ENCODE measurements at regions not wholly inside any gene's neighbourhood (a gene's known extent, or its start where the extent isn't known, plus 50 kb on each side); places are given as distances from the start of the nearest gene placed in this dataset.

DNA sequence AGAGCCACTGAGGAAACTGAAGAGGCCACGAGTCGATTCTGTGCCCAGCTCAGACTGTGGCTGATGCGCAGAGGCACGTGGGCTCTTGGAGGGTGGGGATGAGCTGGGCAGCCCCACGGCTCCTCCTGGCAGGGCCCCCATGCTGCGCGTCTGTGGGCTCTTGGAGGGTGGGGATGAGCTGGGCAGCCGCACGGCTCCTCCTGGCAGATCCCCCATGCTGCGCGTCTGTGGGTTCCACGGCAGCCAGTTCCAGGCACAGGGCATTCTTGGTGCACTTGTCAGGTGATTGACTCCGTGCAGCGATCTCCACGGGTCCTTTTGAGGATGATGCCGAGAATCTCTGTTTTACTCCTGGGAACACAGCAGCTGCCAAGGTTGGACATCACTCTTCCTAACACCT, 138.1 kb upstream of the ZNF236 start:
- DNase-seq (ENCODE audit: low read depth), result no peak

GRCh38 chr18:76679945-76680344, 142.4 kb upstream of the ZNF236 start:
- no peak for DNase-seq (ENCODE audit: low read depth)

DNA sequence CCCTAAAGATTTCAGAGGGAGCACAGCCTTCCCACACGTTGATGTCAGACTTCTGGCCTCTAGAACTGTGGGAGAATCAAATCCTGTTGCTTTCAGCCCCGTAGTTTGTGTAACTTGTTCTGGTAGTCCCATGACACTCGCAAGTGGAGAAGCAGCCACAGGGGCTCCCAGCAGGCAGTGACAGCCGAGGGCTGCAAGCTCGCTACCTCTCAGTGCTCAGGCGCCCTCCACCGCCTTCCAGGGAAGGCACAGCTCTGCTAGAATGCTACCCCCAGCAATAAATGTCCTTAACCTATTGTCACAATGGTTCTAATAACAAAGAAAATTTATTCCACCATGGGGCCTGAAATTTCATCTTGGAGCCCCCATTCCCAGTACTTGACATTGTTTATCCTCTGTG, 143.1 kb upstream of the ZNF236 start:
- no peak for DNase-seq (ENCODE audit: low read depth)

DNA sequence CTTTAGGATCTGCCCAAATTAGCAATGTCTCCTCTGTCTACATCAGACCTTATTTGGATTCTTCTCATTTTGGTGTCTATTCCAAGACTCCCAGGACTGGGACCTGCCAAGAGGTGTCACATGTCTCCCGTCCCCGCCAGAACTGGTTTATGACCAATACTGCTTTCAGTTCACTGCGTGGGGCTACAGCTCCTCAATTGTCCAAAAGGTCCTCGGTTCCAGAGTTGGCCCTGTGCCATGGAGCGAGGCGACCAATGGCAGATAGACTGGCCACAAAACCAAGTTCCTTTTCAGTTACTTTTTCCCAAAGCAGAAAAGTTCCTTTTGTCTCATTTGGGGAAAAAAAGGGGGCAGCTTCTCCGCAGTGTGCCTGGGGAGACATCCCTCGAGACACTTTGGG, 144.1 kb upstream of the ZNF236 start:
- no peak for DNase-seq (ENCODE audit: low read depth)

DNA sequence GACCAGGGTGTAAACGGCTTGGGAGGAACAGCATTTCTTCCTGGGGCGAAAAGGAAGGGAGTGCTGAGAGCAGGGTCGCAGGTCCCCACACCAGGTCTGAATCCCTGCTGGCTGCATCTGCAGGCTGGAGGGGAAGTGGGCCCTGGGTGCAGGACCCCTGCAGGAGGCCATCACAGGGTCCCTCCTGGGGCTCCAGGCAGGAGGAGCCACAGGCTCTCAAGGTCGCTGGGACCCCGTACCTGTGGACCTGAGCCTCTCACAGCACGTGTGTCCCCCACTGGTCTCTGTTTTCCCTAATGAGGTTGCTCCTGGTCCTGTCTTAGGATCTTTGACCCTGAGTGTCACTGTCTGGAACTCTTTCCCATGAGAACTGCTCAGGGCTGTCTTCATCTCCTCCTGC, 147.8 kb upstream of the ZNF236 start:
- DNase-seq (ENCODE audit: low read depth), result no peak

DNA sequence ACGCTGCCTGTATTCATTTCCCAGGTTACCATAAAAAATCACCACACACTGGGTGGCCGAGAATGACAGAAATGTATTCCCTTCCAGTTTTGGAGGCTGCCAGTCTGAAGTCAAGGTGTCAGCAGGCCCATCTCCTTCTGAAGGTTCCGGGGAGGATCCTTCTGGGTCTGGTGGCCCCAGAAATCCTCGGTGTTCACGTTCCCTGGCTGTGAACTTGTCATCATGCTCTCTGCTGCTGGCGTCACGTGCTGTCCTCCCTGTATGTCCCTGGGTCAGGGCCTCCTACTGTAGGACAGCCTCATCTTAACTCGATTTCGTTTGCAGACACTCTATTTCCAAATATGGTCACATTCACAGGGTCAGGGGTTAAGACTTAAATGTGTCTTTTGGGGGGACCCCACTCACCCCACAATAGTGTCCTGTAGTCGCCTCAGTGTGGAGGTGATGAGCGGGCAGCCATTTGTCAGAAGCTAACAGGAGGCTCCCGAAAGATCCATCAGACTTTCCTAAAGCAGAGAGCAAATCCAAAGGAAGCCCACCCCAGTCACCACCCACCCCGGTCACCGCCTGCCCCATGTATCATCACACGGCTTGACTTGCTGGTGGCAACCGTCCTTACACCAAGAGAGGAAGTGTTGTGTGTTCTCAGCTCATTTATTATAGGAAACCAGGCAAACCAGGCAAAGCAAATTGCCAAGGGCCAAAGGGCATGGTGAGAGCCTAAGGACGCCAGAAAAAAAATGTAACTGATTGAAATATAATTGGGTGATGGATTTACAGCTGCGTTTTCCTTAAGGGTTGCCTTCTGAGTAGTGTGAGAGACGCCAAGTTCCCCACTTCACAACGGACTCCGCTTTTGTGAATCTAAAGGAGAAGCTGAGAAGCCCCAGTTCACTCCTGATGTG, 148.8 kb upstream of the ZNF236 start:
- no peak for DNase-seq (ENCODE audit: low read depth)

GRCh38 chr18:76672627-76673026, 149.7 kb upstream of the ZNF236 start:
- DNase-seq (ENCODE audit: low read depth), result no peak

DNA sequence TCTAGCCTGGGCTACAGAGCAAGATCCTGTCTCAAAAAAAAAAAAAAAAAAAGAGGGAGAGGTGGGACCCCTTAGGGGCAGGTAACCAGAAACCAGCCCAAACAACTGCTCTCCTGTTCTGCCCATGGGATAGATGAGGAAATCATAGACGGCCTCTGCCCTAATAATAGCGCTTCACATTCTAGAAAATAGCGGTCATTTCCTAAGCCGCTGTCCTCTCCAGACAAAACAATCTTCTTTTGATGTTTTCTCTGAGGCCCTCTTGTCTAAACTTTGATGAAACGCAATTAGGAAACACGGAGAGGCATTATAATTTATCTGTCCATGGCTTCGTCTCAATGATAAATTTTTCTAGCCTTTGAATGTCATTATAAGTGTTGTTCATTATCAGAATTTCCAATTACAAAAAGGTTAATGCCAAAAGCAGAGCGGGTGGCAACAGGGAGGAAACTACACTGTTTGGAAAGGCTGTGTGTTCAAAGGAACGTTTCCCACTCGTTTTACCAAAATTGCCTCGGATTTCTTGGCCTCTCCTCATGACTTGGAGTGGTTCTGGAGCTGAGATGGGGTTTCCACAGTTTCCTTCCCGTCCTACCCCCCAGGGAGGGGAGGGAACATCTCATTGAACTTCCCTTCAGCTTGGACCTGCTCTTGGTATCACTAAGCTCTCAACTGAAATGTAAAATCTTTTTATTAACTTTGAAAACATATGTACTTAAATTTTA, 151.6 kb upstream of the ZNF236 start:
- DNase-seq (ENCODE audit: low read depth), result no peak

DNA sequence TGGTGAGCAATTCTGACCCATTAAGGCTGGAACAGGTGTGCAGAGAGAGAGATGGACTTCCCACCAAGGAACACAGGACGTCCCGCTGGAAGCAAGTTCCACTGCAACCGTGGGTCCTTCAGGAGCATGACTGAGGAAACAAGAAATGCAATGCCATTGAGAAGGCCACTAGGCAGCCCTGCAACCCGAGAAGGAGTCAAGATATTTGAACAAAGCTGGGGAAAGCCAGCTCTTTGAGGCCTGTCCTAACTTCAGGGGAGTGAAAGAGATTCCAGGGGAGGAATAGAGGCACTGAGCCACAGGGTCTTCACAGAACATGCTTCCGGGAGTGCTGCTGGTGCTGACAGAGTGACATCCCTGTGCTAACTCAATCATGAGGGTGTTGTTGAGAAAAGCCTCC, 153.8 kb upstream of the ZNF236 start:
- DNase-seq (ENCODE audit: low read depth), result no peak

DNA sequence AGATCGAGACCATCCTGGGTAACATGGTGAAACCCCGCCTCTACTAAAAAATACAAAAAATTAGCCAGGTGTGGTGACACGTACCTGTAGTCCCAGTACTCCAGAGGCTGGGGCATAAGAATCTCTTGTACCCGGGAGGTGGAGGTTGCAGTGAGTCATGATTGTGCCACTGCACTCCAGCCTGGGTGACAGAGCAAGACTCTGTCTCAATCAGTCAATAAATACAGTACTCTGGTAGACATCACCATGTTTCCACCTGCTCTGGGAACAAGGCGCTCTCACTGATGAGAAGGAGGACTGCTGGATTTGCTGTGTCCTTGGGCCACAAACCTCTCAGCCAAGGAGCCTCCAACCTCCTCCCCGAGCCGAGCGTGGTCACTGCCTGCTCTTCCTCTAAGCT, 154.2 kb upstream of the ZNF236 start:
- no peak for DNase-seq (ENCODE audit: low read depth)

DNA sequence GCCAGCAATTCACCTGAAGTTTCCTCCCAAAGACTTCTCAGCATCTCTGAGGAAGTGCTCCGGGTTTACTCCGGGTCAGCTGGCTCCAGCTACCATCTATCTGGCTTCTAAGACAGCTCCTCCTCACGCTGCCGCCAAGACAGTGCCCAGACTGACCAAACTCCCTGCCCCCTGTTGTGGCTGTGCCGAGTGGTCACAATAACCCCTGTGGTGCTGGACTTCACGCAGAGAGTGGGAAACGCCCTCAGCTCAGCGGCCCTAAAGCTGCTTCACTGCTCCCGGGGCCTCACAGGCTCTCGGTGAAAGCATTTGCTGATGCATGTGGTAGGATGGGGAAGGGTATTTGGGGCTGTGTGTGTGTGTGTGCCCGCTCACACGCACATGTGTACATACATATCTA, 154.8 kb upstream of the ZNF236 start:
- no peak for DNase-seq (ENCODE audit: low read depth)

GRCh38 chr18:76662626-76663025, 159.7 kb upstream of the ZNF236 start:
- no peak for DNase-seq (ENCODE audit: low read depth)

- no peak for DNase-seq (ENCODE audit: low read depth)
Observed at GRCh38 chr18:76660571-76661192, 161.7 kb upstream of the ZNF236 start.

- DNase-seq (ENCODE audit: low read depth), result no peak
Observed at GRCh38 chr18:76658627-76659026, 163.6 kb upstream of the ZNF516 start.

DNA sequence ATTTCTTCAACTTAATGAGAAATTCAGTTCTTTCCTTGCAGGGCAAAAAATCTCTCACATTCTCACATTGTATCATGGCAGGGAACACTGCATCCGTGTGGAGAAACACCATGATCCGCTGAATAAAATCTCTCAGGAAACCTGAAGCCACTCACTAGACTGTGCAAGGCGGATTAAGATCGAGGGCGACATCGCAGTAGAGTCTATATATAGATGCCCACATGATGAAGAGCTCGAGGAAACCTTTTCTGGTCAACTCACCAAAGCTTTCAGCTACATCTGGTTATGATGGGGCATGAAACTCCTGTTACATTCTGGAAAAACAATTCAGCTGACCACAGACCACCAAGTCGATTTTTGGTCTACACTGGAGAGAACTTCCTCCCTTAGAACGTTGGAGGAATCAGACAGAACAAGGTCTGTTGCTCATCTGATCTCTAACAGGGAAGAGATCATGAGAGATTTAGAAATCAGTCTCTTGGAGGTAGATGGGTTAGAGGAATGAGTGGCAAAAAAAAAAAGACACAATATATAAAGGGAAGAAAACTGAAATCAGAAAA, 162.9 kb upstream of the ZNF516 start:
- no peak for DNase-seq (ENCODE audit: low read depth)

DNA sequence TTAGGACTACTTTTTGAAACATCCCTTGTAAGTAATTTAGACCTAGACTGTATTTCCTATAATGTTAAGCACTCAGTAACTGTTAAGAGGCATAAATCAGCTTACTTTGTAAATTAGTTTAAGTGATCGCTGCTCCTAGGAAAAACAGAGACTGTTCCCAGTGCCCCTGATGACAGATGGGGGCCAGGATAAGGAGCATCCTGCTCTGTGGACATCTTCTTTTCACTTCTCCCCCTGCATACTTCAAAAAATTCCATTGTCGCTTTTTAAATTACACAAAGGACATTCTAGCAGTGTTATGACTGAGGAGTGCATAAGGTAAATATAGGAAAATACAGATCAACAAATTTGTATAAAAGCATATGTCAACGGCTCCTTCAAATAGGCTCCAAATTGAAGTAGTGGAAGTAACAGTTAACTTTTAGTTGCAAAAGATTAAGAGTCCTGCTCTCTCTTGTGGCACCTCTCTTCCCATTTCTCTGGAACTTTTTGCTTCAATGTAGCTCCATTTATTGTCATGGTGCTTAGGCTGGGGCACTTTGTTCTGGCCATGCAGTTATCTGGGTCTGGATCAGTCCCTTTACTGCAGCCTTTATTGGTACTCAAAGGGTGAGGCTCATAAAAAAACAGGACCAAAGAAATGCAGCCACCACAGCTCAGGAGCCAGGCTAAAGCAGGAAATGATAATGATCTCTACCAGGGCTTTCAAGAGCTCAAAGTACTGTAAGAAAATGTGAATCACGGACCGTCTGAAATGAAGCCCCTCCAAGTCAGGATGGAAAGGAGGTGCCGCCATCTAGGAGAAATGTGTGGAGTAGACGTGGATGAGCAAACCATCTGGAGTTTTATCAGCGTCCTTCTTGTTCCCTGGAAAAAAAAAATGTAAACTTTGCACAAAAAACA, 162.1 kb upstream of the ZNF516 start:
- DNase-seq (ENCODE audit: low read depth), result no peak

- DNase-seq (ENCODE audit: low read depth), result no peak
Observed at GRCh38 chr18:76654577-76654976, 159.5 kb upstream of the ZNF516 start.

GRCh38 chr18:76647322-76647721, 152.3 kb upstream of the ZNF516 start:
- no peak for DNase-seq (ENCODE audit: low read depth)

DNA sequence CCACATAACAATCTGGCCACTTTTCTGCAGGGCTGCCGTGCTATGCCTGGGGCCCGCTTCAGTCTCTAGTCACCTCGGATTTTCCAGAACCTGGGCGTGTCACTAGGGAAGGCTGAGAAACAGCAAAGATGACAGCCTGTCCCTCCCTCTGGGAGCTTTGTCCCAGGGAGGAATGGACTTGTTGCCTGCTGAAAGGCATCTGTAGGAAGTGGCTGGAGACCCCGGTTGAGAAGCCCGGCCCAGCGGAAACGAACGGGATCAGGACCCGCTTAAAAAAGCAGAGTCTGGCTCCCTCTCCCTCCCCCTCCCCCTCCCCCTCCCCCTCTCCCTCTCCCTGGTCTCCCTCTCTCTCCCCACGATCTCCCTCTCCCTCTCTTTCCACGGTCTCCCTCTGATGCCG, 149.5 kb upstream of the ZNF516 start:
- no peak for DNase-seq (ENCODE audit: low read depth)

- DNase-seq (ENCODE audit: low read depth), result no peak
Observed at GRCh38 chr18:76643996-76644395, 149.0 kb upstream of the ZNF516 start.

GRCh38 chr18:76643199-76643598, 148.2 kb upstream of the ZNF516 start:
- DNase-seq (ENCODE audit: low read depth), result no peak

- DNase-seq (ENCODE audit: low read depth), result no peak
Observed at GRCh38 chr18:76640438-76640837, 145.4 kb upstream of the ZNF516 start.

All from CMK (cell line).